HG03135 (cell line): ENCODE measurements at regions not wholly inside any gene's neighbourhood (a gene's known extent, or its start where the extent isn't known, plus 50 kb on each side); places are given as distances from the start of the nearest gene placed in this dataset.
"Not testable (repeated sequence)": the region's sequence is repeated elsewhere in the genome, so short reads cannot be mapped to it uniquely, and the experiment has no call there.

Experiments
- ATAC-seq: cut with Tn5 transposase; IDR thresholded peaks from one replicate; pipeline ENCODE4 v1.9.1; 2021; ENCODE audit warnings: mild to moderate bottlenecking, moderate library complexity; ENCODE audit not compliant: unreplicated experiment

DNA sequence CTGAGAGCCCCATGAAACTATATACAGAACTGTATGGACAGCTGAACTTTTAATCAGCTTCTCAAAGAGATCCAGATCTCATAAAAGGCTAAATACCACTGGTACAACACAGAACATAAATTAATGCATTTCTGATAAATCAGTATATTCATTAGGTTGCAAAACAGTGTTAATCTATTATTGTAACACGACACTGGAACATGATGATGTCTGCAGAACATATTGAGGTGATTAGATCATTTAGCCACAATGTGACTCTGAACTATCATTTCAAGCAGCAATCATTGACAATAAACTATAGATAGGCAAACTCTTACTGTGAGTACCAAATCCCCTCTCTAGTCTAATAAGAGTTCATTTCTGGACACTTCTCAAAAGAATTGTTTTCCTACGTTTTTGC lies 50.3 kb downstream of the GASK1B start:
- no peak for ATAC-seq

DNA sequence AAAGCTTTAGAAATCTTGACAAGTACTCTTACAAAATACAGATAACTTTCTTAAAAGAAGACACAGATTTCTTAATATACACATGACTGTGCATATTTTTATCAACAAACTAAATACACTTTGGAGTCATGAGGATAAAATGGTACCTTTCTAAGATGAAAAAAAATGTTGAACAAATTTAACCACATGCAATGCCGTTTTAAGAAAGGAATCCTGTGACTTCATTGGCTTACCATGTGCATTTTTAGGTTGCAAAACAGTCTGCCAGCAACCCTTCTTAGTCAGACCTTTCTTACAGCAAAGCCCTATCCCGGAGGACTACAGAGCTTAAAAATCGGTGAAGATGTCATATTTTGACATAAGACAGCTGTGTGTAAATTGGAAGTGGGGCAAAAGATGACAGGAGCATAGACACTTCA lies 51.7 kb downstream of the GASK1B start:
- ATAC-seq, result no peak

DNA sequence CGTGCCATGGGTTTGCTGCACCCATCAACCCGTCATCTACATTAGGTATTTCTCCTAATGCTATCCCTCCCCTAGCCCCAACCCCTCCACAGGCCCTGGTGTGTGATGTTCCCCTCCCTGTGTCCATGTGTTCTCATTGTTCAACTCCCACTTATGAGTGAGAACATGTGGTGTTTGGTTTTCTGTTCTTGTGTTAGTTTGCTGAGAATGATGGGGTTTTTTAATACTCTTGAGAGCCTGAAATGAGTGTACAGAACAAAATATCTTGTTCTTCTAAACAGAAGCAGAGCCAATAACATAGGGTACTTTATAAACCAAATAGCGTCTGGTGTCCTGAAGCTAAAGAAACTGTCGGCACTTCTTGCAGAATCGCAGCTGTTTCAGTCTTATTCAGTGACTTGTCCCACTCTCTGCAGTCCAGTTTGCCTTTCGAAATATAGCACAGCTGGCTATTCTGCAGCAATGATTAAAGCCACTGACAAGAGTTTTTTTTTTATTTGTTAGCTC lies 52.1 kb downstream of the GASK1B start:
- ATAC-seq, result not testable (repeated sequence)

DNA sequence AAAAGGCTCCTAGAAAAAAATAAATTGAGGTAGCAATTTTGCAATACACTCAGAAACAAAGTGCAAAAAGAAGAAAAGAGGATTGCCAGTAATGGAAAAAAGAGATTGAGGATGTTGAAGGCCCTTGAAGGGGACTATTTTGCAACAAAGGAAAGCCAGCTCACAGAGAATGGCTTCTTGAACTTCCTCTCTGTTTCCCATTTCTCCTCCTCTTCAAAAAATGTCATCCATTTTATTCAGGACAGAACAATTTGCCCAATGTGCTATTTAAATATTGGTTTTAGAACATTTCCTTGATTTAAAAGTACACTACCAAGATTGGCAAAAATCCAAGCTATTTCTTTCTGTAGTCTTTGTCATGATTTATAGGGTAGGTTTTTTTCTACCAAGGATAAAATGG lies 60.2 kb downstream of the GASK1B start:
- no peak for ATAC-seq

GRCh38 chr4:158111241-158111640 lies 61.6 kb downstream of the GASK1B start:
- ATAC-seq, result no peak

DNA sequence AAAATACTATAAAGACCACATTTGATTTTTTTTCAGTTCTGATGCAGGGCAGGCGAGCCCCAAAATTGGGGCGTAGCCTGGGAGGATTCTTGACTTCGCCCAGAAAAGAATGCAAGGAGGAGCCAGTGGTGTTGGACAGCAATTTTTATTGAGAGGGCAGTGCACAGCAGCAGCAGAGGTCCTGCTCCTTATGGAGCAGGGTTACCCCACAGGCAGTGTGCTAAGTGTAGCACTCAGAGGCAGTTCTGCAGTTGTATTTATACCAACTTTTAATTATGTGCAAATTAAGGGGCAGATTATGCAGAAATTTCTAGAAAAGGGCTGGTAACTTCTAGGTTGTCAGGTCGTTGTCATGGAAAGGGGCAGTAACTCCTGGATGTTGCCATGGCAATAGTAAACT lies 69.9 kb downstream of the GASK1B start:
- ATAC-seq, result no peak

DNA sequence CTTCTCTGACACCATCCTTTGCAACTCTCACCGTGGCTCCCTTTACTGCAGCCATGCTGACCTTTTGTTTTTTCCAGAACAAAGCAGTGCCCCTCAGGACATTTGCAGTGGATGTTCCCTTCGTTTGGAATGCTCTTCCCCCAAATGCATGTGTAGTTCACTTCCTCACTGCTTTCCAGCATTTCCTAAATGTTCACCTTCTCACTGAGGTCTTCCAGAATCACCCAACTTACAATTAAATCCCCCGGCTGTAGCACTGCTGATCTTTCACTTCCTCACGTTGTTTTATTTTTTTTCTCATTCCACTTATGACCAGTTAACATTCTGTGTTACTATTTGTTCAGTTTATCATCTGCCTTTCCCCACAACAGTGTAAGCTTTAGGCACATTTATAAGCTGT lies 73.1 kb downstream of the GASK1B start:
- no peak for ATAC-seq

GRCh38 chr4:158098802-158099201 lies 74.0 kb downstream of the GASK1B start:
- no peak for ATAC-seq

DNA sequence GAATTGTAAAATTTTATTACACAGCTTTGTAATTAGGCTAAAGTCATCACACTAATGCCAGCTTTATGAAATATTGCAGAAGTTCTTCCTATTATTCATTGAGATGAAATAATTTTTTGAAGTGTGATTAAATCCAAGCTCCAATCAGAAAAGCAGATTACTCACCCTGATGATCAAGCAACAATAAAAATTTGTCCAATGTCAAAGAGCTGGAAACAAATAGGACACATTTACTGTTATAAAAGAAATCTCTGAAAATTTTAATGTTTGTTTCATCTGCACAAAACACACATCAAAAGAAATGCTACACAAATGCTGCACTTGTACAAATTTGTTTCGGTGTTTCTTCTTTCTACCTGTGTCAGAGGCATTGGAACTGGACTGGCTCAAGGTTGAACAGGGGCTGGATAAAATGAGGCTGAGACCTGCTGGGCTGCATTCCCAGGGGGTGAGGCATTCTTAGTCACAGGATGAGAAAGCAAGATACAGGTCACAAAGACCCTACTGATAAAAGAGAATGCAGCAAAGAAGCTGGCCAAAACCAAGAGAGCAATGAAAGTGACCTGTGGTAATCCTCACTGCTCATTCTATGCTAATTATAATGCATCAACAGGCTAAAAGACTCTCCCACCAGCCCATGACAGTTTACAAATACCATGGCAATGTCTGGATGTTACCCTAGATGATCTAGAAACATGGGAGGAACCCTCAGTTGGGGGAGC lies 78.3 kb downstream of the GASK1B start:
- ATAC-seq, result no peak

GRCh38 chr4:158090323-158090722 lies 82.5 kb downstream of the GASK1B start:
- ATAC-seq, result no peak

DNA sequence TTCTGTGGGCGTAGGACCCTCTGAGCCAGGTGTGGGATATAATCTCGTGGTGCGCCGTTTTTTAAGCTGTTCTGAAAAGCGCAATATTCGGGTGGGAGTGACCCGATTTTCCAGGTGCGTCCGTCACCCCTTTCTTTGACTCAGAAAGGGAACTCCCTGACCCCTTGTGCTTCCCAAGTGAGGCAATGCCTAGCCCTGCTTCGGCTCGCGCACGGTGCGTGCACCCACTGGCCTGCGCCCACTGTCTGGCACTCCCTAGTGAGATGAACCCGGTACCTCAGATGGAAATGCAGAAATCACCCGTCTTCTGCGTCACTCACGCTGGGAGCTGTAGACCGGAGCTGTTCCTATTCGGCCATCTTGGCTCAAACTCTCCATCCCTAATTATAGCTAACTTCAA lies 82.9 kb downstream of the GASK1B start:
- ATAC-seq, result not testable (repeated sequence)

DNA sequence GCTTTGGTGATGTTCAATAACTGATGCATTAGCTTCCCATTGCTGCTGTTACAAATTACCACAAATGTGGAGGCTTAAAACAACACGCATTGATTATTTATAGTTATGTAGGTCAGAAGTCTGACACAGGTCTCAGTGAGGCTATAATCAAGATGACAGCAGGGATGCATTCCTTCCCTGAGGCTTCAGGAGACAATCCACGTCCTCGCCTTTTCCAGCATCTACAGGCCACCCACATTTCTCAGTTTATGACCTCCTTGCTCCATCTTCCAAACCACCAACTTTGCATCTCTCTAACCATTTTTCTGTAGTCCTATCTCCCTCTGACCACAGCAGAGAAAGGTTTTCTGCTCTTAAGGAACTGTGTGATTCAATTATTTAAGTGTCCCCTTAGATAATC lies 92.5 kb downstream of the GASK1B start:
- ATAC-seq, result no peak

- ATAC-seq, result no peak
Observed at GRCh38 chr4:158079661-158080060, 93.2 kb downstream of the GASK1B start.

- no peak for ATAC-seq
Observed at GRCh38 chr4:158077835-158078234, 95.0 kb downstream of the GASK1B start.

GRCh38 chr4:158074851-158075250 lies 98.0 kb downstream of the GASK1B start:
- no peak for ATAC-seq

DNA sequence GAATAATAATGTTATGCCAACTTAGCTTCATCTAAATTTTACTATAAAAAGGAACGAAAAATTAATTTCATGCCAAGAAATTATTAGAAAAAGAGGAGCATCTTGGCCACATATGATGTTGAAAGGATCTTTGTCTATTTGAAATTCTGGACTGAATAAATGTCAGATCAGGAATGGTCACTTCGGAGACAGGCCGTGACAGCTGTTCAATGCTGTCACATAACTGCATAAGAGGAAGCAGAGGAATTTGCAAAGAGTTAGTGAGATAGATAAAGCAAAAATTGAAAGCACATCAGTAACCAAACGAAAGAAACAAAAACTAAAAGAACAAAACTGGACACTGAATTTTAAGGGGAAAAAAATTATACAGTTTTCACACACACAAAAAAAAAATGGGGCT lies 100.9 kb downstream of the GASK1B start:
- no peak for ATAC-seq

- ATAC-seq, result no peak
Observed at GRCh38 chr4:158068068-158068467, 104.8 kb downstream of the GASK1B start.

DNA sequence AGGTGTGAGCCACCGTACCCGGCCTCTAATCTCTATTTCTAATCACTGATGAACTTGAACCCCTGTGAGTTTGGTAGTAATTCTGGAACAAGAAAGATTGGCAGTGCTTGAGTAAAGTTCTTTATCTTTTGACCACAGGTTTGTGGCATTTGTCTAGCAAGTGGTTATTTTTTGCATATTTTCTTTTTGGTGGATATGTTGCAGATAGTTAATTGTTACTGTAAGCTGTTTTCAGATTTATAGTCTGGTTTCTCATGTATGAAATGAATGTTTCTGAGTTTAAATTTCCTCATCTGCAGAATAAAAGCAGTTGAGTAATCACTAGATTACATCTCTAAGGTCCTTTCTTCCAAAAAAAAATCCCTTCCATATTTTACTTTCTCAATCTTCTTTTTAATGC lies 105.2 kb downstream of the GASK1B start:
- ATAC-seq, result no peak

- ATAC-seq, result no peak
Observed at GRCh38 chr4:158065603-158066002, 107.2 kb downstream of the GASK1B start.

- ATAC-seq, result no peak
Observed at GRCh38 chr4:158065176-158065575, 107.6 kb downstream of the GASK1B start.

DNA sequence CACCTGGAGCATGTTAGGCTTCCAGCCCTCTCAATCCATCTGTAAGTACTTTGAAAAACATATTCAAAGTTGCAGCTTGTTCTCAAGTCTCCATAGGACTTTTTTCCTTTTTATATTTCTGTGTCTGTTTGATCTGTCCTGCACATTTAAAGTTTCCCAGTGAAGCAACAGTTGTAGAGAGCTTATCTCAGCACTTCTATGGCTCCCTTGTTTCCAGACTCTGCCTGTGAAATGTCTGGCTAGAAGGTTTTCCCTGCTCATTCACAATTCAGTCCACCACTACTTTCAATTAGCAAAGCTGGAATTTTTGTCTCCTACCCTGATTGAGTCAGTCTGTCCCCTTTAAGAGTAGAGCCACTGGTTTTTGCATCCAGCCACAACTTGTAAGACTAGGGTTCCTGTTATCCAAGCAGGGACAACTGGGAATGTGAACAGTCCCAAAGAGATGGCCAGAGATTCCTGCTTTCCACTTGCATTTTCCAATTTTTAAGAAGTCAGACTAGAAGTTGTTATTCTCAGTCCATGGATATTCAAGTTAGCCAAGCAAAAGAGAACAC lies 116.1 kb downstream of the GASK1B start:
- ATAC-seq, result no peak

- no peak for ATAC-seq
Observed at GRCh38 chr4:158055668-158056067, 117.2 kb downstream of the GASK1B start.

DNA sequence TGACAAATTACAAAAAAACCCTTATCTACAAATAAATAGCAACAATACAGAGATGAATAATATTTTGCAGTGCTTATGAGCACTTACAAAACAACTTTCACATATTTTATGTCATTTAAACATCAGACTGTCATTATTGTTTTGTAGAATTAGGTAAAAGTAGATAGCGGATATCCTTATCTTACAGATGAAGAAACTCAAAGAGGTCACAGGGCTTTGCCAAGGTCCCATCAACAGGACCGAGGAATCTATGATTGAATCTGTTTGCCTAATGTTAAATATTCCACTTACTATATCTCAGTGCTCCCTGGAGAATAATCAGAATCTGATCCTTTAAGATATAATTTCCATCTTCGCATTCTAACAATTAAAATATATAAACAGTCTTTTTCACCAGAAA lies 119.0 kb downstream of the GASK1B start:
- no peak for ATAC-seq
